ENCODE measurements at regions not wholly inside any gene's neighbourhood (a gene's known extent, or its start where the extent isn't known, plus 50 kb on each side); places are given as distances from the start of the nearest gene placed in this dataset.

- no peaks in the 10 kb centered on the region for H3K36me3 ChIP-seq (ENCODE audit: control insufficient read depth in 2 of 2, insufficient read depth in 1 of 2, low read length in 2 of 2)
- CTCF ChIA-PET, result no interaction called here
- POLR2A ChIA-PET, result no interaction called here
- no peak overlapping the region for H3K4me3 ChIP-seq (ENCODE audit: low read depth, low read length)
- H3K4me1 ChIP-seq (ENCODE audit: control insufficient read depth, insufficient read depth, low read length), result no peaks in the 10 kb centered on the region
- no peak overlapping the region for H3K27ac ChIP-seq (ENCODE audit: extremely low read depth, low read depth, low read length)
- no peaks in the 10 kb centered on the region for H3K9me3 ChIP-seq (ENCODE audit: control insufficient read depth, insufficient read depth, low read depth, low read length)
- TF ChIP-seq ZBTB17 (tag by site-specific recombination; IDR thresholded peaks at IDR 0.05) (no peak), KLF17 (tag by site-specific recombination; IDR thresholded peaks at IDR 0.05) (no peak), GFI1B (tag by site-specific recombination; IDR thresholded peaks at IDR 0.05) (no peak), ATF2 (tag by site-specific recombination; IDR thresholded peaks at IDR 0.05; ENCODE audit: low read depth) (no peak), ZSCAN30 (tag by site-specific recombination; IDR thresholded peaks at IDR 0.05) (no peak), ZNF274 (IDR thresholded peaks at IDR 0.05; ENCODE audit: low read length) (no peak), ZNF274 (tag by site-specific recombination; IDR thresholded peaks at IDR 0.05; ENCODE audit: borderline replicate concordance) (no peak), ZNF610 (tag by site-specific recombination; IDR thresholded peaks at IDR 0.05; ENCODE audit: borderline replicate concordance) (no peak), ZNF580 (tag by site-specific recombination; IDR thresholded peaks at IDR 0.05) (no peak)
Observed at GRCh38 chr4:14621731-14622463, 380.4 kb upstream of the CPEB2 start.

- Histone ChIP-seq H3K36me3 (ENCODE audit: control insufficient read depth in 2 of 2, insufficient read depth in 1 of 2, low read length in 2 of 2) (no peaks in the 10 kb centered on the region), H3K27ac (ENCODE audit: extremely low read depth, low read depth, low read length) (no peak overlapping the region), H3K4me1 (ENCODE audit: control insufficient read depth, insufficient read depth, low read length) (no peaks in the 10 kb centered on the region), H3K9me3 (ENCODE audit: control insufficient read depth, insufficient read depth, low read depth, low read length) (no peaks in the 10 kb centered on the region), H3K4me3 (ENCODE audit: low read depth, low read length) (no peak overlapping the region)
- ChIA-PET POLR2A (no interaction called here), CTCF (no interaction called here)
- no peak for TF ChIP-seq GLIS2 (tag by site-specific recombination; IDR thresholded peaks at IDR 0.05)
- TF ChIP-seq PRDM1 (tag by site-specific recombination; IDR thresholded peaks at IDR 0.05), result no peak
- TF ChIP-seq KLF17 (tag by site-specific recombination; IDR thresholded peaks at IDR 0.05), result no peak
- TF ChIP-seq ZNF580 (tag by site-specific recombination; IDR thresholded peaks at IDR 0.05), result no peak
- TF ChIP-seq ZNF488 (tag by site-specific recombination; IDR thresholded peaks at IDR 0.05), result no peak
- no peak for TF ChIP-seq ZNF354C (tag by site-specific recombination; IDR thresholded peaks at IDR 0.05; ENCODE audit: borderline replicate concordance, low read depth)
- TF ChIP-seq GLI4 (tag by site-specific recombination; IDR thresholded peaks at IDR 0.05), result no peak
- TF ChIP-seq TRIM28 (IDR thresholded peaks at IDR 0.05; ENCODE audit: borderline replicate concordance, low read length), result no peak
- TF ChIP-seq ZNF10 (tag by site-specific recombination; IDR thresholded peaks at IDR 0.05), result no peak
- no peak for TF ChIP-seq ZBTB7A (tag by site-specific recombination; IDR thresholded peaks at IDR 0.05; ENCODE audit: low read depth)
- no peak for TF ChIP-seq HOXC10 (CRISPR knock-in tag; IDR thresholded peaks at IDR 0.05)
- TF ChIP-seq ZNF2 (tag by site-specific recombination; IDR thresholded peaks at IDR 0.05), result no peak
- TF ChIP-seq HIC1 (tag by site-specific recombination; IDR thresholded peaks at IDR 0.05), result no peak
- TF ChIP-seq ZBTB8A (tag by site-specific recombination; IDR thresholded peaks at IDR 0.05), result no peak
- no peak for TF ChIP-seq ZNF214 (tag by site-specific recombination; IDR thresholded peaks at IDR 0.05; ENCODE audit: borderline replicate concordance)
- no peak for TF ChIP-seq ZNF274 (IDR thresholded peaks at IDR 0.05; ENCODE audit: low read length)
- TF ChIP-seq ZNF274 (tag by site-specific recombination; IDR thresholded peaks at IDR 0.05; ENCODE audit: borderline replicate concordance), result no peak
- no peak for TF ChIP-seq ZBTB48 (tag by site-specific recombination; IDR thresholded peaks at IDR 0.05)
- no peak for TF ChIP-seq ZNF311 (tag by site-specific recombination; IDR thresholded peaks at IDR 0.05; ENCODE audit: borderline replicate concordance)
- no peak for TF ChIP-seq PRDM6 (tag by site-specific recombination; IDR thresholded peaks at IDR 0.05)
Observed at GRCh38 chr4:14627038-14627437, 375.2 kb upstream of the CPEB2 start.

All from HEK293 (cell line).